Mesenchymal stem cell (in vitro differentiated cells and primary cell): ENCODE measurements at regions not wholly inside any gene's neighbourhood (a gene's known extent, or its start where the extent isn't known, plus 50 kb on each side); places are given as distances from the start of the nearest gene placed in this dataset.

Experiments
- DNase-seq: peaks from one replicate; pipeline ENCODE4 v3.0.0-alpha.2; 2013
- H2AFZ ChIP-seq: one replicate; pipeline ENCODE4 v1.6.1; 2013; ENCODE audit warnings: low read depth, mild to moderate bottlenecking, control low read depth, inconsistent platforms, low read length, moderate library complexity
- H2AK5ac ChIP-seq: 2 replicates; pipeline ENCODE4 v1.6.1; 2013; ENCODE audit warnings: low read length, moderate library complexity, mild to moderate bottlenecking, inconsistent platforms; ENCODE audit not compliant: severe bottlenecking
- H2BK120ac ChIP-seq: one replicate; pipeline ENCODE4 v1.6.1; 2013; ENCODE audit warnings: low read depth, mild to moderate bottlenecking, inconsistent platforms, low read length, moderate library complexity
- H2BK12ac ChIP-seq, 2 experiments: one replicate each; pipeline ENCODE4 v1.6.1; 2013; ENCODE audit warnings: inconsistent platforms in 2 of 2, low read length in 2 of 2, mild to moderate bottlenecking in 2 of 2, moderate library complexity in 2 of 2, control low read depth in 1 of 2
- H2BK15ac ChIP-seq: one replicate; pipeline ENCODE4 v1.6.1; 2013; ENCODE audit warnings: mild to moderate bottlenecking, low read depth, inconsistent platforms; ENCODE audit not compliant: poor library complexity, severe bottlenecking
- H2BK5ac ChIP-seq: 2 replicates; pipeline ENCODE4 v1.6.1; 2013; ENCODE audit warnings: low read depth, mild to moderate bottlenecking, low read length, control low read depth, inconsistent platforms; ENCODE audit not compliant: poor library complexity, severe bottlenecking
- H3K14ac ChIP-seq, 2 experiments: one replicate each; pipeline ENCODE4 v1.6.1; 2013; ENCODE audit warnings: inconsistent platforms in 2 of 2, low read length in 2 of 2, control low read depth in 1 of 2, mild to moderate bottlenecking in 1 of 2, moderate library complexity in 1 of 2
- H3K18ac ChIP-seq, 2 experiments: one replicate each; pipeline ENCODE4 v1.6.1; 2013; ENCODE audit warnings: inconsistent platforms in 2 of 2, low read length in 2 of 2, control low read depth in 1 of 2, low read depth in 1 of 2, mild to moderate bottlenecking in 1 of 2
- H3K23ac ChIP-seq, 2 experiments: one replicate each; pipeline ENCODE4 v1.6.1; 2013; ENCODE audit warnings: inconsistent platforms in 2 of 2, low read length in 2 of 2, mild to moderate bottlenecking in 2 of 2, moderate library complexity in 2 of 2, control low read depth in 1 of 2
- H3K27ac ChIP-seq: 2 replicates; pipeline ENCODE4 v1.5.1; 2013; ENCODE audit warnings: mild to moderate bottlenecking, moderate library complexity, low read length, control low read depth, inconsistent platforms; ENCODE audit not compliant: poor library complexity, severe bottlenecking
- H3K27me3 ChIP-seq, 2 experiments: 2 replicates each; pipeline versions ENCODE4 v1.6.1 to v1.7.0; 2013; ENCODE audit warnings: low read length in 2 of 2, mild to moderate bottlenecking in 2 of 2, moderate library complexity in 2 of 2, control low read depth in 1 of 2, inconsistent platforms in 1 of 2; ENCODE audit not compliant: control insufficient read depth in 1 of 2, insufficient read depth in 1 of 2
- H3K36me3 ChIP-seq, 2 experiments: 2 replicates each; pipeline versions ENCODE4 v1.6.1 to v1.7.0; 2013; ENCODE audit warnings: low read length in 2 of 2, control low read depth in 1 of 2, inconsistent platforms in 1 of 2, low read depth in 1 of 2, mild to moderate bottlenecking in 1 of 2; ENCODE audit not compliant: insufficient read depth in 2 of 2, control insufficient read depth in 1 of 2
- H3K4ac ChIP-seq, 2 experiments: one replicate each; pipeline ENCODE4 v1.6.1; 2013; ENCODE audit warnings: inconsistent platforms in 2 of 2, low read length in 2 of 2, mild to moderate bottlenecking in 2 of 2, moderate library complexity in 2 of 2, control low read depth in 1 of 2, low read depth in 1 of 2
- H3K4me1 ChIP-seq: 2 replicates; pipeline ENCODE4 v1.6.1; 2013; ENCODE audit warnings: low read depth, low read length, control low read depth; ENCODE audit not compliant: control insufficient read depth, insufficient read depth
- H3K4me2 ChIP-seq: 2 replicates; pipeline ENCODE4 v1.6.1; 2013; ENCODE audit warnings: low read length, mild to moderate bottlenecking, inconsistent platforms; ENCODE audit not compliant: poor library complexity, severe bottlenecking
- H3K4me3 ChIP-seq, 2 experiments: 2 replicates each; pipeline versions ENCODE4 v1.5.1 to v1.7.0; 2013; ENCODE audit warnings: low read length in 2 of 2, mild to moderate bottlenecking in 2 of 2, control low read depth in 1 of 2, low read depth in 1 of 2; ENCODE audit not compliant: insufficient read depth in 1 of 2
- H3K79me1 ChIP-seq: replicated peaks from 2 replicates; pipeline ENCODE4 v1.6.1; 2013; ENCODE audit warnings: mild to moderate bottlenecking, control low read depth, low read length, inconsistent platforms; ENCODE audit not compliant: poor library complexity, severe bottlenecking
- H3K9ac ChIP-seq: 2 replicates; pipeline ENCODE4 v1.7.0; 2013; ENCODE audit warnings: mild to moderate bottlenecking, low read length, moderate library complexity
- H3K9me3 ChIP-seq: 2 replicates; pipeline ENCODE4 v1.7.0; 2013; ENCODE audit warnings: mild to moderate bottlenecking, low read length; ENCODE audit not compliant: control insufficient read depth
- H4K8ac ChIP-seq: one replicate; pipeline ENCODE4 v1.6.1; 2013; ENCODE audit warnings: inconsistent platforms, mild to moderate bottlenecking, low read length, moderate library complexity
- H4K91ac ChIP-seq: one replicate; pipeline ENCODE4 v1.6.1; 2013; ENCODE audit warnings: mild to moderate bottlenecking, low read length, inconsistent platforms
- WGBS: methylation state at CpG from one replicate; pipeline ENCODE4 v1.1.7; 2013; ENCODE audit warnings: mixed read lengths; 5-methylcytosine and 5-hydroxymethylcytosine counted together

DNA sequence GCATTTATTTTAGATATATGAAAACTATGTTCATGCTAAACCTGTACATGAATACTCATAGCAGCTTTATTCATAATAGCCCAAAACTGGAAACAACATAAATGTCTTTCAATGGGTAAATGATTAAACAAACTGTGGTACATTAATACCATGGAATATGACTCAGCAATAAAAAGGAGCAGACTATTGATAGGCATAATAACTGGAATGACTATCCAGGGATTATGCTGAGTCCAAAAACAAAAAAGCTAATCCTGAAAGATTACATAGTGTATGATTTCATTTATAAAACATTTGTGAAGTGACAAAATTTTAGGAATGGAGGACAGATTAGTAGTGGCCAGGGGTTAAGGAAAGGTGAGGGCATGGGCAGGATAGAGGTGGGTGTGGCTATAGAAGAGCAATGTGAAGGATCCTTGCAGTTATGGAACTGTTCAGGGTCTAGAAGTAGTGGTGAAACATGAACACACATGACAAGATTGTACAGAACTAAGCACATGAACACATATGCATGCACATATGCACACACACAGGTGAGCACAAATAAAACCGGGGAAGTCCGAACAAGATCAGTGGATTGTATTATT is 61.1 kb upstream of the CDKN3 start:
- H3K4ac ChIP-seq, result no peak overlapping the region
- no peak overlapping the region for H3K27ac ChIP-seq
- no peaks in the 10 kb centered on the region for H3K79me1 ChIP-seq
- no peak overlapping the region for H2BK5ac ChIP-seq
- no CpG with 5 or more reads among the region's 2 CpGs for whole genome bisulfite sequencing
- no peak overlapping the region for H3K18ac ChIP-seq
- no peak overlapping the region for H3K9ac ChIP-seq
- H4K91ac ChIP-seq, result no peak overlapping the region
- H3K4me2 ChIP-seq, result no peak overlapping the region
- no peak overlapping the region for H2AK5ac ChIP-seq
- no peak for DNase-seq
- no peak overlapping the region for H2AFZ ChIP-seq
- no peak overlapping the region for H2BK12ac ChIP-seq
- H3K14ac ChIP-seq, result no peak overlapping the region
- peaks cover 0 to 3% of the 10 kb centered on the region in 2 experiments for H3K27me3 ChIP-seq
- H3K4me1 ChIP-seq, result no peaks in the 10 kb centered on the region
- H3K9me3 ChIP-seq, result no peaks in the 10 kb centered on the region
- no peak overlapping the region for H3K23ac ChIP-seq
- no peaks in the 10 kb centered on the region for H3K36me3 ChIP-seq
- no peak overlapping the region for H4K8ac ChIP-seq
- H2BK15ac ChIP-seq, result no peak overlapping the region
- no peak overlapping the region for H3K4me3 ChIP-seq
- no peak overlapping the region for H2BK120ac ChIP-seq

DNA sequence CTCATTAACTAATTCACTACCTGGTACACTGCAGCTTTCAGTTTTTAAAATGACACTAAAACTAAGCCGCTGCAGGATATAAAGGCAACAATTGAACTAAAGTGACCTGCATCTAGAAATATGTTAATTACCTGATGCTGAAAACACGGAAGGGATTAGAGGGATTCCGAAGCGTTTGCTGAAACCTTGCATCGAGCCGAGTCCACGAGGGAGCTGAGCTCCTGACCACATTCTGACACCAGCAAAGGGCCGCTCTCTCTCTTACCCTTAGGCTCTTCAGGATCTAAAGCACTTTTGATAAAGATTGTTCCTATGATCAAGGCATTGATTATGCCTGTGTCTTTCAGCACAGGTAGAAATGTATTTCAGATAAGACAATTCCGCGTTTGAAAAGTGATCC is 59.5 kb upstream of the CDKN3 start:
- Histone ChIP-seq H3K36me3 (no peaks in the 10 kb centered on the region), H2BK15ac (no peak overlapping the region), H3K27me3 (no peaks in the 10 kb centered on the region), H4K91ac (no peak overlapping the region), H2BK12ac (no peak overlapping the region), H3K14ac (no peak overlapping the region), H3K23ac (no peak overlapping the region), H3K9me3 (no peaks in the 10 kb centered on the region), H3K4me3 (no peak overlapping the region), H2BK120ac (no peak overlapping the region), H3K9ac (no peak overlapping the region), H2AK5ac (no peak overlapping the region), H3K4me2 (no peak overlapping the region), H2AFZ (no peak overlapping the region), H3K27ac (no peak overlapping the region), H4K8ac (no peak overlapping the region), H2BK5ac (no peak overlapping the region), H3K18ac (no peak overlapping the region), H3K4ac (no peak overlapping the region), H3K4me1 (no peaks in the 10 kb centered on the region), H3K79me1 (no peaks in the 10 kb centered on the region)
- 88% methylated on average over 9 of the region's 10 CpGs for WGBS
- DNase-seq, result no peak

DNA sequence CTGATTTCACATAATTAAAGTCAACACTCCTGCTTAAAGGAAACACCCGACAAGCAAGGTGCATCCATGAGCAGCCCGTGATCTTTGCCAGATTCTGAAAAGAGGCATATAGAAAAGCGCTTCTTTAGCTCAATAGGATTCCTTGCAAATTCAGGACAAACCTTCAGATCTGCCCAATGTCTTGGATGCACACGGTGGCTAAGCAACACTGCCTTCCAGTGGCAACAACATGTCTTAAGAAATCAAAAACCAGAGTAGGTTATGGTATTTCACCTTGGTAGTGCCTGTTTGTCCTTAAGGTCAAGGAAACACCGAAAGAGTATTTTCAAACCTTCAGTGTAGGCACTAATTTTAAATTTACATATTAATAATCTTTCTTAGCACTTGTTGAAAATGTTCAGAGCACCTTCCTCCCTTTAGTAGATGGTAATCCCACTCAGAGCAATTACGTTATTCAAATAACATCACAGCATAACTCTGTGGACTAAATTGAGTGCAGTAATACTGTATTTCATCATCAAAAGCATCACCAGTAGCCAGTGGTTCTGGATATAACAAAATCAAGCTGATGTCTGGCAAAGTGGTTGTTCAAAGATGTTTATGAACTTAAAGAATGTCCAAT is 58.0 kb upstream of the CDKN3 start:
- Histone ChIP-seq H4K8ac (no peak overlapping the region), H3K9me3 (no peaks in the 10 kb centered on the region), H2BK12ac (peak overlapping the region in 1 of 2 experiments; percentile 58), H3K14ac (no peak overlapping the region), H2BK120ac (no peak overlapping the region), H3K4me3 (no peak overlapping the region), H2AFZ (no peak overlapping the region), H3K4ac (no peak overlapping the region), H3K27me3 (no peaks in the 10 kb centered on the region), H2AK5ac (peak overlapping the region; percentile 40), H2BK5ac (no peak overlapping the region), H3K27ac (no peak overlapping the region), H3K4me2 (no peak overlapping the region), H2BK15ac (no peak overlapping the region), H3K18ac (peak overlapping the region in 1 of 2 experiments; percentile 18), H3K79me1 (no peaks in the 10 kb centered on the region), H3K36me3 (no peaks in the 10 kb centered on the region), H4K91ac (no peak overlapping the region), H3K23ac (no peak overlapping the region), H3K9ac (no peak overlapping the region), H3K4me1 (peaks cover 5% of the 10 kb centered on the region)
- peak; percentile 64 for DNase-seq
- 41% methylated on average over 5 of the region's 6 CpGs for WGBS

DNA sequence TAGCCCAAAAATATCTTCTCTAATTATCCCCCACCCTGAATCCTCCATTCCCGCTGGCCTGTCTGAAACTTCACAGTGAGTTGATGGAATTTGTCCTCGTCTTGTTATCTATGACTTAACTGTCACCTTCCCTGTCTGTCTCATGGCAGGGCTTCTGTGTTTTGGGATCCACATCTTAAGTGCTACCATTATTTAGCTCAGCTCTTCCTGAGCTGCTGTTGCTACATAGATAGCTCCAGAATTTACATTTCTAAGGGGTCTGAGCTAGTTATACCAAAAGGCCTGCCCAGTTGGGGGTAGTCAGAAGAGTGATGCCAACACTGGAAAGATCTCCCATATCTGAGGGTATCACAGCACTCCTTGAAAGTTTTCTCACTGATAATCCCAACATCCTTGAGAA is 57.0 kb upstream of the CDKN3 start:
- Histone ChIP-seq H2BK12ac (no peak overlapping the region), H2AFZ (no peak overlapping the region), H2BK5ac (no peak overlapping the region), H3K9ac (no peak overlapping the region), H3K9me3 (no peaks in the 10 kb centered on the region), H2BK15ac (no peak overlapping the region), H3K4me2 (no peak overlapping the region), H3K4me1 (peaks cover 14% of the 10 kb centered on the region), H3K79me1 (no peaks in the 10 kb centered on the region), H3K4me3 (no peak overlapping the region), H3K36me3 (no peaks in the 10 kb centered on the region), H3K27ac (no peak overlapping the region), H3K27me3 (no peaks in the 10 kb centered on the region), H2AK5ac (no peak overlapping the region), H2BK120ac (no peak overlapping the region), H4K8ac (no peak overlapping the region), H4K91ac (no peak overlapping the region), H3K4ac (no peak overlapping the region), H3K23ac (no peak overlapping the region), H3K14ac (no peak overlapping the region), H3K18ac (no peak overlapping the region)
- WGBS, result 90% methylated on average over 2 of the region's 2 CpGs
- DNase-seq, result no peak
